ENCODE measurements at regions not wholly inside any gene's neighbourhood (a gene's known extent, or its start where the extent isn't known, plus 50 kb on each side); places are given as distances from the start of the nearest gene placed in this dataset.

GRCh38 chr18:60466677-60467076, 94.1 kb upstream of the MC4R start:
- TF ChIP-seq POLR2A (IDR thresholded peaks at IDR 0.05) (no peak), CTCF (IDR thresholded peaks at IDR 0.05) (no peak)
